ENCODE measurements at regions not wholly inside any gene's neighbourhood (a gene's known extent, or its start where the extent isn't known, plus 50 kb on each side); places are given as distances from the start of the nearest gene placed in this dataset.

DNA sequence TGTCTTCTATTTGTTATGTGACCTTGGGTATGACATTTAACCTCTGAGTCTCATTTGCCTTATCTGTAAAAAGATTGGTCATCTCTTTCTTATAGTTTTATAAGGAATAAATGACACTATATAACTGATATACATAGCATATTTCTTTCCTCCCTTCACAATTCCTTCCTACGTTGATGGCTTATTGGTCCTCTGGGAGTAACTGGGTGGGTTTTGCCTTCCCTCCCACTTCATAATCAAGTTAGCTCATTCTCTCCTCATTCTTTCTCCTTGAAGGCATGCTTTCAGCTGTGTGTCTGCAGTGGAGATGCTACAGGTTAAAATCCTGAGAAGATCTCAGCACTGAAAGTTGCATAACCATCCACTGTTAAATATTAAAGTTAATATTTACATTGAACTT is 382.4 kb downstream of the TMEM38B start:
- Histone ChIP-seq H3K27ac (no peak overlapping the region), H2AFZ (no peak overlapping the region), H3K79me2 (ENCODE audit: insufficient read depth) (no peaks in the 10 kb centered on the region), H4K20me1 (ENCODE audit: insufficient read depth) (no peaks in the 10 kb centered on the region), H3F3A (ENCODE audit: insufficient read depth) (no peaks in the 10 kb centered on the region), H3K4me3 (no peak overlapping the region), H3K36me3 (ENCODE audit: low read depth) (no peaks in the 10 kb centered on the region), H3K4me2 (ENCODE audit: unreplicated experiment) (no peak overlapping the region), H3K9me2 (ENCODE audit: insufficient read depth) (no peaks in the 10 kb centered on the region), H3K4me1 (ENCODE audit: insufficient read depth) (no peaks in the 10 kb centered on the region), H3K9me3 (ENCODE audit: low read depth) (no peaks in the 10 kb centered on the region), H3K27me3 (replicated peaks; ENCODE audit: insufficient read depth) (no peaks in the 10 kb centered on the region), H3K9ac (no peak overlapping the region)
- no peak for DNase-seq
- in situ Hi-C loops (cut with MboI): no loop called here
- TF ChIP-seq EZH2 (IDR thresholded peaks at IDR 0.05; ENCODE audit: insufficient read depth, poor library complexity, severe bottlenecking): no peak
- TF ChIP-seq EZH2phosphoT487 (IDR thresholded peaks at IDR 0.05; ENCODE audit: insufficient read depth, low read depth): no peak
- WGBS, 2 experiments (ENCODE audit: low coverage in 1 of 2, low lambda C conversion rate in 2 of 2, missing lambda C conversion rate in 2 of 2): 3 to 20% methylated on average over 1 of the region's 1 CpG

DNA sequence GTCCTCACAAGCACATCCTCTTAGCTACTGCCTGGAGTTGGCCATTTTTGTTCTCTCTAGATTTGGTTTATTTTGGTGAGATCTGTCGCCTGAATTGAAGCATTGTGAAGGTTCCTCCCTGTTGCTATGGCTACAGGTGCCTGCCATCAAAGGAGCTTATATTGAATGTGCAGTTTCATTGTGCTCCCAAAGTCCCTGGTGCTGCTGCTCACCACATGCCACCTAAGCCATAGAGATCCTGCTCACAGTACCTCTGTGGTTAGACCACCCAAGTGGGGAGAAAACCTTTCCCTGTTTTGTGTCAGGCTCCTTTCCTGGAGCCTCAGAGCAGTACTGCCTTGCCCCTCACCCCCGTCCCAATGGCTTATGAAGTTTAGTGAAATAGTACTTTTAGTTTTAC is 383.4 kb downstream of the TMEM38B start:
- WGBS, 2 experiments (ENCODE audit: low coverage in 1 of 2, low lambda C conversion rate in 2 of 2, missing lambda C conversion rate in 2 of 2): 19 to 36% methylated on average over 2 of the region's 2 CpGs

DNA sequence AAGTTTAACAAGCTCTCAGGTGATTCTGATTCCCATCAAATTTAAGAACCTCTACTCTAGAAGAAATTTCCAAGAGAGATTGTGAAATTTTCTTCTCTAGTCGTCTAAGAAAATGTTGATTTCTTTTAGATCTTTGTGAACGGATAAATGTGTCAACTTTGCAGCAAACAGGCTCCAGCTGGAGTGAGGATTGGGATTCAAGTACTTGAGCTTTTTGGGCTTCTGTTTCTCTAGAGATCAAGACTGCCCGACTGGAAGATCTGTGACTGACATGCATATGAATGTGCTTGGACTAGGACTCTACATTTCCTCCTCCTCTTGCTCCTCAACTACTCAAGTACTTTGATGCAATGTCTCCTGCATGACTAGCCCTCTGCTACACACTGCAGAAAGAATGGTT is 388.3 kb downstream of the TMEM38B start:
- no peak for DNase-seq
- Histone ChIP-seq H4K20me1 (ENCODE audit: insufficient read depth) (no peaks in the 10 kb centered on the region), H3K9me2 (ENCODE audit: insufficient read depth) (no peaks in the 10 kb centered on the region), H3F3A (ENCODE audit: insufficient read depth) (no peaks in the 10 kb centered on the region), H3K9me3 (ENCODE audit: low read depth) (no peaks in the 10 kb centered on the region), H3K27ac (no peak overlapping the region), H3K36me3 (ENCODE audit: low read depth) (no peaks in the 10 kb centered on the region), H3K4me1 (ENCODE audit: insufficient read depth) (no peaks in the 10 kb centered on the region), H3K4me2 (ENCODE audit: unreplicated experiment) (no peak overlapping the region), H3K4me3 (no peak overlapping the region), H3K9ac (no peak overlapping the region), H3K27me3 (replicated peaks; ENCODE audit: insufficient read depth) (no peaks in the 10 kb centered on the region), H3K79me2 (ENCODE audit: insufficient read depth) (no peaks in the 10 kb centered on the region), H2AFZ (no peak overlapping the region)
- TF ChIP-seq EZH2phosphoT487 (IDR thresholded peaks at IDR 0.05; ENCODE audit: insufficient read depth, low read depth) (no peak), EZH2 (IDR thresholded peaks at IDR 0.05; ENCODE audit: insufficient read depth, poor library complexity, severe bottlenecking) (no peak)
- WGBS, 2 experiments (ENCODE audit: low coverage in 1 of 2, low lambda C conversion rate in 2 of 2, missing lambda C conversion rate in 2 of 2): 25 to 30% methylated on average over 3 of the region's 3 CpGs
- in situ Hi-C loops (cut with MboI): no loop called here

More for the DNA sequence above, 383.4 kb downstream of the TMEM38B start:
- Histone ChIP-seq H3K4me1 (ENCODE audit: insufficient read depth) (no peaks in the 10 kb centered on the region), H3K79me2 (ENCODE audit: insufficient read depth) (no peaks in the 10 kb centered on the region), H3K9me3 (ENCODE audit: low read depth) (no peaks in the 10 kb centered on the region), H3K9me2 (ENCODE audit: insufficient read depth) (no peaks in the 10 kb centered on the region), H3K27me3 (replicated peaks; ENCODE audit: insufficient read depth) (no peaks in the 10 kb centered on the region), H4K20me1 (ENCODE audit: insufficient read depth) (no peaks in the 10 kb centered on the region), H3F3A (ENCODE audit: insufficient read depth) (no peaks in the 10 kb centered on the region), H3K4me3 (no peak overlapping the region), H3K9ac (no peak overlapping the region), H3K36me3 (ENCODE audit: low read depth) (no peaks in the 10 kb centered on the region), H2AFZ (no peak overlapping the region), H3K27ac (no peak overlapping the region), H3K4me2 (ENCODE audit: unreplicated experiment) (no peak overlapping the region)
- no peak for TF ChIP-seq EZH2phosphoT487 (IDR thresholded peaks at IDR 0.05; ENCODE audit: insufficient read depth, low read depth)
- TF ChIP-seq EZH2 (IDR thresholded peaks at IDR 0.05; ENCODE audit: insufficient read depth, poor library complexity, severe bottlenecking): no peak
- in situ Hi-C loops (cut with MboI): no loop called here
- no peak for DNase-seq

DNA sequence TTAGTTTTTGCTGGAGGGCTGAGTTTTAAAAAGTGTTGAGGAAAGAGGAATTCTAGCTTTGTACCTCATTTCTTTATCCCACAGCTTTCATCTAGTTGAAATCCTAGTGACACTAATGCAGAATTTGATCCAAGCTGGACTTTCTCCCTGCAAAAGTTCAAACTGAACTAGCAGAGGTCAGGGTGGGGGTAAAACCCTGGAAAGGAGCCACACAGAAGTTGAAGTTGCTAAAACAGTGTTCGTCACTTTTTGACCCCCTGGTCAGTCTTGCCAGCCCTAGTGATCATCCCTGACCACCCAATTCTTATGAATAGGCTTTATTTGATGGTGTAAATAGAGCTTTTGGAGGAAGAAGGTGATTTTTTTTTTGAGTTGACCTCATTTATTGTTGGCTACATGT is 390.4 kb downstream of the TMEM38B start:
- no peak overlapping the region for H3K4me3 ChIP-seq
- in situ Hi-C loops (cut with MboI): no loop called here
- no peak for DNase-seq
- H3K9ac ChIP-seq: no peak overlapping the region
- no peaks in the 10 kb centered on the region for H3F3A ChIP-seq (ENCODE audit: insufficient read depth)
- no peaks in the 10 kb centered on the region for H4K20me1 ChIP-seq (ENCODE audit: insufficient read depth)
- H3K27me3 ChIP-seq (replicated peaks; ENCODE audit: insufficient read depth): no peaks in the 10 kb centered on the region
- no peaks in the 10 kb centered on the region for H3K4me1 ChIP-seq (ENCODE audit: insufficient read depth)
- no peaks in the 10 kb centered on the region for H3K36me3 ChIP-seq (ENCODE audit: low read depth)
- H3K9me3 ChIP-seq (ENCODE audit: low read depth): no peaks in the 10 kb centered on the region
- no peak overlapping the region for H2AFZ ChIP-seq
- H3K4me2 ChIP-seq (ENCODE audit: unreplicated experiment): no peak overlapping the region
- WGBS, 2 experiments (ENCODE audit: low coverage in 1 of 2, low lambda C conversion rate in 2 of 2, missing lambda C conversion rate in 2 of 2): 4 to 11% methylated on average over 1 of the region's 1 CpG
- no peak overlapping the region for H3K27ac ChIP-seq
- no peak for TF ChIP-seq EZH2phosphoT487 (IDR thresholded peaks at IDR 0.05; ENCODE audit: insufficient read depth, low read depth)
- TF ChIP-seq EZH2 (IDR thresholded peaks at IDR 0.05; ENCODE audit: insufficient read depth, poor library complexity, severe bottlenecking): no peak
- H3K9me2 ChIP-seq (ENCODE audit: insufficient read depth): no peaks in the 10 kb centered on the region
- H3K79me2 ChIP-seq (ENCODE audit: insufficient read depth): no peaks in the 10 kb centered on the region

DNA sequence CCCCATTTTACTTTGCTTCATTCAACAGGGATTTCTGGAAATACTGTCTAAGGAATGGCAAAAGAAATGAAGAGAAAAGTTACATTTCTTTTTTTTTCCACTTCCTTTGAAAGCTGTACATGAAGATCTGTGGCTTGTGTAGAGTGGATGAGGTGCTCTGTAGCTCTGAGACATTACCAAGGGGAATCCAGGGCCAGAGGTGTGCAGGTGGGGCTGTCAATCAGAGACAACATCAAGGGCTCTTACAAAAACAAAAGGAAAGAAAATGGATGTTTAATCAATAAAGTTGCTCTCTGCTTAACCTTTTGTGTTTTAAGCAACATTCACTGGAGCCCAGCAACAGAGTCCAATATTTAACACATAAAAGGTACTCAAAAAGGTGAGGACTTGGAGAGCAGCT is 391.1 kb downstream of the TMEM38B start:
- no peak overlapping the region for H3K27ac ChIP-seq
- no peak overlapping the region for H3K9ac ChIP-seq
- H3K4me3 ChIP-seq: no peak overlapping the region
- in situ Hi-C loops (cut with MboI): no loop called here
- H3K9me3 ChIP-seq (ENCODE audit: low read depth): no peaks in the 10 kb centered on the region
- no peak overlapping the region for H2AFZ ChIP-seq
- no peaks in the 10 kb centered on the region for H3K27me3 ChIP-seq (replicated peaks; ENCODE audit: insufficient read depth)
- no peaks in the 10 kb centered on the region for H3K4me1 ChIP-seq (ENCODE audit: insufficient read depth)
- H3K9me2 ChIP-seq (ENCODE audit: insufficient read depth): no peaks in the 10 kb centered on the region
- no peaks in the 10 kb centered on the region for H3K36me3 ChIP-seq (ENCODE audit: low read depth)
- H3K4me2 ChIP-seq (ENCODE audit: unreplicated experiment): no peak overlapping the region
- no peaks in the 10 kb centered on the region for H3F3A ChIP-seq (ENCODE audit: insufficient read depth)
- TF ChIP-seq EZH2phosphoT487 (IDR thresholded peaks at IDR 0.05; ENCODE audit: insufficient read depth, low read depth): no peak
- TF ChIP-seq EZH2 (IDR thresholded peaks at IDR 0.05; ENCODE audit: insufficient read depth, poor library complexity, severe bottlenecking): no peak
- DNase-seq: no peak
- H4K20me1 ChIP-seq (ENCODE audit: insufficient read depth): no peaks in the 10 kb centered on the region
- H3K79me2 ChIP-seq (ENCODE audit: insufficient read depth): no peaks in the 10 kb centered on the region
